GM21529 (cell line): ENCODE measurements at regions not wholly inside any gene's neighbourhood (a gene's known extent, or its start where the extent isn't known, plus 50 kb on each side); places are given as distances from the start of the nearest gene placed in this dataset.
"Not testable (repeated sequence)": the region's sequence is repeated elsewhere in the genome, so short reads cannot be mapped to it uniquely, and the experiment has no call there.

Experiments used
- ATAC-seq: cut with Tn5 transposase; IDR thresholded peaks from one replicate; pipeline ENCODE4 v1.9.1; 2021; ENCODE audit not compliant: unreplicated experiment

DNA sequence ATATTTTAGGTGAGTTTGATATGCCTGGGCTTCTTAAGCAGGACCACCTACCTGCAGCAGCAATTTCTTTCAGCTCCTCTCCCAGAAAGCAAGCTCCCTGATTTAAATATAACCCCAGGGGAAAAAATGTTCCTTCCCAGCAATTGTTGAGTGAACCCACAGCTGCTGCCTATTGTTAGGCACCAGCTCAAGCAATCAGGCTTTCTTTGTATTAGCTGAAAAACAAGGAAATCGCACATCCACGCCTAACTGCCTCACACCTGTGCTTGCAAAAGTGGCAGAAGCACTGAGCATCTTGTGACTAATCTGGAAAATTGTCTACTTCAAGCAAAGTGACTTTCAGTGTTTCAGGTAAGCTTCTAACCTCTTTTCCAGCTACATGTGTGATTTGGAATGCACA is 432.2 kb downstream of the SMARCA1 start:
- ATAC-seq, result no peak

DNA sequence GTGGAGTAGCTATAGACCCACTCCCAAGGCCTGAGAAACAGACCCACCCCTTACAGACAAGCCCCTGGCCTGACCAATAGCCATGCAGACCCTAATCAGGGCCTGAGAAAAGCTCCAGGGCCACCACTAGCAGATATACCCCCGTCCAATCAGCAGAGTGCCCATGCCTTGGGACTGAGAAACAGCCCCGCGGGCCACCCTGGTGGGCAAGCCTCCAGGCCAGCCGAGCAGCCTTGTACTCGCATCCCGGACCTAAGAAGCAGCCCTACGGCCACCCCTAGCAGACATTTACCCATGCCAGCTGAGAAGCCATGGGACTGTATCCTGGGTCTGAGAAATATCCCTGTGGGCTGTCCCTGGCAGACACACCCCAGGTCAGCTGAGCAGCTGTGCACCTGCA is 436.5 kb downstream of the SMARCA1 start:
- no peak for ATAC-seq

- not testable (repeated sequence) for ATAC-seq
These were observed 439.0 kb downstream of the SMARCA1 start for GRCh38 chrX:129084291-129084690.

DNA sequence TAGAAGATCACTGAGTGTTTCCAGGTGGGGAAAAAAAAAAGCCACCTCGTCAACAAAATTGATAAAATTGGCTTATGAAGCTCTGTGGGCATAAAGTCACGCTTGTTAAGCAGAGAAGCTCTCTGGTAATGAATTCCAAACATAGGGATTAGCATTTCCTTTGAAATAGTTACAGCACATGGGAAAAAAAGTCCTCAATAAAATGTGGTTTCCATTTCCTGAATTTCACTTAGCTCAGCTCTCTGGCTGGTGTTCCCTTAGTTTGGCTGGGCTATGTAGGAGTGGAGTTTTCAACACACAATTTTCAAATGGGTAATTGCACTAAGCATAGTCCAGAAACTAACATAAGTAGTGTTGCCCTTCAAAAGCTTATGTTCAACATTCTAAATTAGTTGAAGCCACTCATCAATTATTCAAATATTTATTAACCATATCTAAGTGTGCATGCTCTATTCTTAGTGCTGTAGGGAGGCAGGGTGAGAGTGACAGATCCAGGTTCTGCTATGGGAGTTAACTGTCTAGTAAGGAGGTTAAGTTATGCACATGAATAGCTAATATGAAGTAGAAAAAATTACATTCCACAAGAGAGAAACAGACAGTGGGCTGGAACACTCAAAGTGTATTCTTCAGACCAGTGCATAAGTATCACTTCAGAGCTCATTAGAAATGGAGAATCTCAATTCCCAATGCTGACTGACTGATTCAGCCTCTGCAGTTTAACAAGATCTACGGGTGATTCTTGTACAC is 445.7 kb downstream of the SMARCA1 start:
- ATAC-seq, result no peak

DNA sequence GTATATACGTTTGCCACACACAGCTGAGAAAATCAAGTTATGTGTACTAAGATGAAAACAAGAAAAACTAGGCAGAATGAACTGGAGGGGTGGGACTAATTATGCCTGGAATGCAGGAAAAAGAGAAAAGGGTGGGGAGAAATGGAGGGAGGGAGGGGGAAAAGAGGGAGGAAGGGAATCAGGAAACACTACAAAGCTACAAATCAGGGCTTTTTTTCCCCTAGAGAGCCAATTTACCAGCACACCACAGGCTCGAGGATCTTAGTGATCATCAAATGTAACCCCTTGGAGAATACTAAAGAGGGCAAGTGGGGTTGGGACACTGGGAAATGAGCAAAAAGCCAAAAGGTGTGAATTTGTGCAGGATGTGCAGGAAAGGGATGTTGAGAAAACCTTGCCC is 451.9 kb downstream of the SMARCA1 start:
- no peak for ATAC-seq

- ATAC-seq, result no peak
These were observed 457.4 kb downstream of the SMARCA1 start for GRCh38 chrX:129065895-129066294.

DNA sequence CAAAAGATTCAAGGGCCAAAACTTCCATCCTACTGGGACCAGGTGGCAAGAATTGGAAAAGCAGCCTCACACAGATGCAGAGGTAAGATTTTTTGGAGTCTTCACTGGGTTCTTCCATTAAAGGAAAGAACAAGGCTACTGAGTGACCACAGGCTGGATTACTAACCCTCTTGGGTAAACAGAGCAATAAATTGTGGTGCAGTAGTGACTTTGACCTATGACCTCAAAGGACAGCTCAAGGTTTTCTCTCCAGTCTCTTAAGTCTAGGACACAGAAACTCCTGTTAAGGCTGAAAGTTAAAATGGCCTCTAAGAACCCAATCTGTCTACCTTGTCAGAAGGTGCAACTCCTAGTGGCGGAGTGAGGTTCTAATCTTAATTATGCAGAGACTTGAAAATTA is 464.9 kb downstream of the SMARCA1 start:
- ATAC-seq, result no peak

DNA sequence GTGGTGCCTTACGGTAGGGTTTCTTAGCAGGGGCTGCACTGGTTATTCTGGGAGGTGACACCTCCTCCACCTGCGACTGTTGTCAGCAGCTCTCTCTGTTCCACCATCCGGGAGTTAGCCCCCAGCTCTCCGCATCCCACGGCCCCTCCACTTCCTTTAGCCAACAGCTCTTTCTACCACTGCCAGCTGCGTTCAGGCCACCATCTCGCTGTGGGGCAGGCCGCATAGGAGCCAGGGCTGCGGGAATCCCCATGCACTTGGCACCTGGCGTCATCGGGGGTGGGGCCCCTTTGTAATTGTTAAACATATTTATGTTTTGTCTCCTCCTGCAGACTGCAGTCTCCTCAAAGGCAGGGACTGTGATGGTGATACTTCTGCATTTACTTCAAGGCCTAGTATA is 480.2 kb downstream of the SMARCA1 start:
- ATAC-seq, result no peak

DNA sequence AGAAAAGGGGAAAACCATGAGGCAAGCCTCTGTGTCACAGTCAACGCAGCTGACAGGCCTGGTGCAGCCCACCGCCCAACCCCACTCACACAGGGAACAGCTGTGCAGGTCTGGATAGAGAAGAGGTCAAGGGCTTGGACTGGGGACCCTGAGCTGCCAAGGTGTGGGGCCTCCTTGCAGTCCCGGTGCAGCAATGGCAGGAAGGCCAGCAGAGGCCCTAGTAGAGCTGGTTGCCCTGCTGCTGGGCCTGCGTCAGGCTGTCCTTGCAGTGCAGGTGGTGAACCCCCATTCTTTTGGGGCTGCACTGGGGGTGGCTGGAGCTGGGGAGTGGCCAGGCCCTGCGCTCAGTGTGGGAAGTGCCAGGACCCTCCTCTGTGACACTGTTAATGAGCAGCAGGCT is 482.0 kb downstream of the SMARCA1 start:
- ATAC-seq, result no peak

DNA sequence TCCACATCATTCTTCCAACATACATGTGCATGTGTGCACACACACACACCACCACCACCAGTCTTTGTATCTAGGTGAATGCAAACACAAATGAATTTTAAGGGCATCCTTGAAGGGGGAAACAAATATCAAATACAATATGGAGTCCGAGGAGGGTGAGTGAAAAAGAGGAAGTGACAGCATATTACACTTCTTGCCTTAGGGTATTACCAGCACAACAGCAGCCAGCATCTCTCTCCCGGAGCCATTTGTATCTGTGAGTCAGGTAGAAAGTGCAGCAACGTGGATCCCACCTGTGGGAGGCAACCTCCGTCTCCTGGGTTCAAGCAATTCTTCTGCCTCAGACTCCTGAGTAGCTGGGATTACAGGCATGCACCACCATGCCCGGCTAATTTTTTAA is 483.2 kb downstream of the SMARCA1 start:
- ATAC-seq, result no peak

GRCh38 chrX:129039176-129039575 is 484.1 kb downstream of the SMARCA1 start:
- ATAC-seq, result no peak

DNA sequence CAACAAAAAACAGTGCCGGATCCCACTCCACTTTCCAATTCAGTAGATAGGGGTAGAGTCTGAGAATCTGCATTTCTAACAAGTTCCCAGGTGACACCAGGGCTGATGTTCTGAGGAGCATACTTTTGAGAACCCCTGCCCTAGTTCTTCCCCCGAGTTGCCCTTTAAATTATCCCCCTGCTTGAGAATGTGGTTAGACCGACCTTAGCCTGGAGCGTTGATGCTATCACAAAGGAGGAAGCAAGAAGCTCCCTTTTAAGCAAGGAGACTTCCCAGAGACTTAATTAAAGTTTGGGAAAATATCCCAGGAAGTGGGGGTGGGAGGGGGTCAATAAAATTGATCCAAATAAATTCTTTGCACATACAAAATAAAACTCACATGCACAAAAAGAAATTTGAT is 485.9 kb downstream of the SMARCA1 start:
- ATAC-seq, result no peak

DNA sequence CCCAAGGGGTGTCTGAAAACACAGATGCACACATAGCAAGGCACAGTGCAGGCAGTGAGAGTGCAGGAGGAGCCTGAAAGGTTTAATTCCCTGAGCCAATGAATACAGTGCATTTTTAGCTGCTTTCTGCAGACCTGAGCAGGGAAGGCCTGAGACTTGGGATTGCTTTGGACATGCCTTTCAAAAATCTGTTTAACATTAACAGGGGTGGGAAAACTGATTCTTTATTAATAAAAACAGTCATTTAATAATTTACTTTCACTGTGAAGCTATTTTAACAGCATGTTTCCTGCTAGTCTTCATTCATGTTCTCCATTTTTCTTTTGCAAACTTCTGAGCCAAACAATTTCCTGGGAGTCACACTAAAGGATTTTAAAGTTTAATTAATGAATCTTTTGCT is 488.1 kb downstream of the SMARCA1 start:
- no peak for ATAC-seq

- ATAC-seq, result no peak
These were observed 489.1 kb downstream of the SMARCA1 start for GRCh38 chrX:129034196-129034595.

DNA sequence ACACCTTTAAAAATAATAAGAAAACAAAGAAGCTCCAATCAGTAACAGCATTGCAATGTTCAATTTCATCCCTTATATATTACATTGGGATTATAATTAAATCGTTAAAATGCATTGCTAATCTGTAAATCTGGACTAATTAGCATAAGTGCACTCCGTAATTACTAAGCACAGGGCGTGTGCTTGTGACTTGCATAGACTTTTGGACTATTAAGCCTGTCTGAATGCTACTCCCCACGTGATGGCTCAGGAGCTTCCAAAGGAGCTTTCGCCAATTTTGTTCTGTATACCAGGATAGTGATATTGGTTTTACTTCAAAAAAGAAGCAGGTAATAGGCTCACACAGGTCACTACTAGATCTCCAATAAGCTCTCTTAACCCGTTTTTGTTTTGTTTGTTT is 497.1 kb downstream of the SMARCA1 start:
- ATAC-seq, result no peak

- no peak for ATAC-seq
These were observed 497.9 kb downstream of the SMARCA1 start for GRCh38 chrX:129025376-129025775.

DNA sequence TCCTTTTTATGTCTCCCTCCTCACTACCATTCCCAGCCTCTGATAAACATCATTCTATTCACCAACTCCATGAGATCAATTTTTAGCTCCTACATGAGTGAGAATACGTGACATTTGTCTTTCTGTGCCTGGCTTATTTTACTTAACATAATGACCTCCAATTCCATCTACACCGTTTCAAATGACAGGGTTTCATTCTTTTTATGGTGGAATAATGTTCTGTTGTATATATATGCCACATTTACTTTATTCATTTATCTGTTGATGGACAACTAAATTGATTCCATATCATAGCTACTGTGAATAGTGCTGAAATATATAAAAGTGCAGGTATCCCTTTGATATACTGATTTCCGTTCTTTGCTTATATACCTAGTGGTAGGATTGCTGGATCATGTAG is 503.9 kb downstream of the SMARCA1 start:
- no peak for ATAC-seq

- ATAC-seq, result no peak
These were observed 507.9 kb downstream of the SMARCA1 start for GRCh38 chrX:129015381-129015780.

- ATAC-seq, result no peak
These were observed 509.7 kb downstream of the SMARCA1 start for GRCh38 chrX:129013574-129013973.

DNA sequence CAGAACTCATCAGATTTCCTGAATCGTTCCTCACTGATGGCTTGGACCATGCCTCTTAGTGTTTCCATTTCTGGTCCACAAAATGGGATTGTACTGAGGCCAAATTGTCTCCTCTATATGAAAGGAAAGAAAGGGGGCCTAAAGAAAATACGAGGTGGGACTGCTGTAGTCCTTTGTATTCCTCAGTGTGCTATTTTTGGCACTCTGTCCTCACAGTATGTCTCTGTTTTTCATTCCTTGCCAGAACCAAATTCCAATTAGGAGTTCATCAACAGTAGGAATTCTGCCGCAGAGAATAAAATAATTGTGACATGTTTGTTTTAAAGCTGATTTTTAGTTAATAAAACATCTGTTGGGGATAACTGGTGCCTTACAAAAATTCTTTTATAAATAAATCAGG is 515.7 kb downstream of the SMARCA1 start:
- ATAC-seq, result no peak

DNA sequence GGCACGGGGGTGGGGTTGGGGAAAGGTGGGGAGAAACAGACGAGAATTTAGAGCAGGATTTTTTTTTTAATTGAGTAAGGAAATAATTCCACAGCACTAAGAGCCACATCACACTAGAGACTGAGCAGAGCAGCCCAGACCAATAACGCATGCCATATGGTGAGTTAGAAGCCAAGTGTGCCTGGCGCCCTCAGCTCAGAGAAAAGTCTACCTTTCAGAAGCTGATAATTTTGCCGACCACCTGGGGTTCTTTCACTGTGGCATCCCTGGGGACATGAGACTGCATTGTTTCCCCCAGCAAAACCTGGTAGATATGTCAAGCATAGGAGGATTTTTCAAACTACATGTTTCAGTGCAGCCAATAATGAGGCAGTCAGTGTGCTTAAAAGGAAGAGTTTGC is 516.8 kb downstream of the SMARCA1 start:
- no peak for ATAC-seq

- ATAC-seq, result no peak
These were observed 522.5 kb downstream of the SMARCA1 start for GRCh38 chrX:129000797-129001196.

GRCh38 chrX:129000018-129000417 is 523.3 kb downstream of the SMARCA1 start:
- ATAC-seq, result no peak
